GM21786 (cell line): ENCODE measurements at regions not wholly inside any gene's neighbourhood (a gene's known extent, or its start where the extent isn't known, plus 50 kb on each side); places are given as distances from the start of the nearest gene placed in this dataset.

Experiments
- ATAC-seq: cut with Tn5 transposase; IDR thresholded peaks from one replicate; pipeline ENCODE4 v1.9.1; 2021; ENCODE audit not compliant: unreplicated experiment

GRCh38 chr5:107219993-107220392 is 450.7 kb downstream of the EFNA5 start:
- ATAC-seq: no peak

DNA sequence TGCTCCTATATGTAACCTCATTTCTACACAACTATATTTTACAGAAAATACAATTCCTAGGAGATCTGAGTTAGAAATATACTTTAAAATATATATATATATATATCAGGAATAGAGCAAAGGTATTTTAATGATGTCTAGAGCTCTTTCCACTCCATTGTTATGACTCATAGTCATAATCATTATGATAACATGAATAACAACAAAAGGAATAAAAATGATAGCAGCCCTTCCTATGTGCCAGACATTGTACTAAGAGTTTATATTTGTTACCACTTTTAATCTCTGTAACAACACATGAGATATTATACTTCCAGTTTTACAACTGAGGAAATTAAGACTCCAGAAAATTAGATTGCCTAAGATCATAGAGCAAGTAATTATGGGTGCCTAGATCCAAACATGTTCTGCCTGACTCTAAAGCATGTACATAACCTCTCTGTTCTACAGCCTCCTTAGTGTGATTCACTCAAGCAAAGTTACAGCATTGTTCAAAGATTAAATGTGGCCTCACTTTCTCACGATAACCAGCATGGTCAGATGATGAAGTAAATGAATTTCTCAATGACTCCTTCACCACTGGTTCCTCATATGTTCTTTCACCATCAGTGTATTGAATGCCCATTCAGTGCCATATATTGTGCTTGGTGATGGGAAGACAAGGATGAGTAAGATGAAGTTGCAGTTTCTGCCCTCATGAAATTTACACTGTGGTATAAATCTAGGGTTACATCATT is 452.1 kb downstream of the EFNA5 start:
- no peak for ATAC-seq

GRCh38 chr5:107217721-107218130 is 453.0 kb downstream of the EFNA5 start:
- no peak for ATAC-seq

DNA sequence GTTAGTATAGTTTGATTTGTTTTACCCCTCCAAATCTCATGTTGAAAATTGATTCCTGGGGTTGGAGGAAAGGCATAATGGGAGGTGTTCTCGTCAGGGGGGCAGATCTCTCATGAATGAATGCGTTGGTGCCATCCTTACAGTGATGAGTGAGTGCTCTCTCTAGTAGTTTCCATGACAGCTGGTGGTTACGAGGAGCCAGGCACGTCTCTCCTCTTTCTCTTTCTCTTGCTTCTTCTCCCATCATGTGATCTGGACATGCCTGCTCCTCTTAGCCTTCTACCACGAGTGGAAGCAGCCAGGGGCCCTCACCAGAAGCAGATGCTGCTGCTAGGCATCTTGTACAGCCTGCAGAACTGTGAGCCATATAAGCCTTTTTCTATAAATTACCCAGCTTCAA is 454.1 kb downstream of the EFNA5 start:
- no peak for ATAC-seq

- no peak for ATAC-seq
Measured at GRCh38 chr5:107215611-107216010, 455.1 kb downstream of the EFNA5 start.

DNA sequence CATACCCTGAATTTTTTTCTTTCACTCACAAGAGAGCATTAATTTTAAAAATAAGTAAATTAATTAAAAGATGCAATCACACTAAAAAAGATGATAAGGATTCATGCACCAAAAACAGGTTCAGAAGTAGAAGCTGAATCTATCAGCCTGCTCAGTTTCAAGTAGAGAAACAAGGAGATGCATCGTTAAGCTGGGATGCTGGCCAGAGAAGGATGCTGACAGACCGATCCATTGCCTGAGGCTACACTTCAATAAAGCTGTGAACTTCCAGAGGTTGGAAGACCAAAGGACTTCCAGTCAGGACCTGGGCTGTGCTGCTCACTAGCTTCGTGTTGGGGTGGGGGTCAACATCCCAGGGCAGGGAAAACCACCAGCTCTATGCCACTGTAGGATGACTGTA is 457.7 kb downstream of the EFNA5 start:
- no peak for ATAC-seq

- no peak for ATAC-seq
Measured at GRCh38 chr5:107211630-107212029, 459.1 kb downstream of the EFNA5 start.

DNA sequence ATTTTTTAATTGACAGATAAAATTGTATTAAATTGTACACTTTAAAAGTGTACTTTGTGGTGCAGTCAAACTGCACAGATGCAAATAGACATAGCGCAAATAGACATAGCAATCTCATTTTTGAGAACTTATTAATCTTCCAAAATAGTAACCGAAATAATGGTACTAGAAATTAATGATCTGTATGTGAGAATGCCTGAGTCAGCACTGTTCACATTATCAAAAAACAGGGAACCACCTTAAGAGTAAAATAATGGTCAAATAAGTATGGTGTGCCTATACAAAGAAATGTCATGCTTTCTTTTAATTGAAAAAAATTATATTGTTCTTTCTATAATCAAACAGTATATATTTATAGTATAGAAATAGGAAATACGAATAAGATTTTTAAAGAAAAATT is 461.9 kb downstream of the EFNA5 start:
- no peak for ATAC-seq

DNA sequence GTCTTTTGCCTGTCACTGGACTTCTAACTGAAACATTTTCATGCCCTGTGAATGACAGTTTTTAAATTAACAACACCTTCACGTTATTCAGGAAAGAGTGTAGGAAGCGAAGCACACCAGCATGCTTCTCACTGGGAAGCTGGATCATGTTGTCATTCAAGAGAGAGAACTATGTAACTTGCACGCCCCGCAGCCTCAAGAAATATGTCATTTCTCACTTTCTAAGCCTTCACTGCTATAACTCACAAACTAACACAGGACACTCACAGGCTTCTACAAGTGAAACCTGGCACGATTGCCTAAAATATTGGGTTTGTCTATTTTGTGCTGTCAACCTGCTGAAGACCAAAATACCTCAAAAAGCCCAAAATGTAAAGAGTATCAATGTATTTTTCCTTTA is 466.3 kb downstream of the EFNA5 start:
- ATAC-seq: no peak

DNA sequence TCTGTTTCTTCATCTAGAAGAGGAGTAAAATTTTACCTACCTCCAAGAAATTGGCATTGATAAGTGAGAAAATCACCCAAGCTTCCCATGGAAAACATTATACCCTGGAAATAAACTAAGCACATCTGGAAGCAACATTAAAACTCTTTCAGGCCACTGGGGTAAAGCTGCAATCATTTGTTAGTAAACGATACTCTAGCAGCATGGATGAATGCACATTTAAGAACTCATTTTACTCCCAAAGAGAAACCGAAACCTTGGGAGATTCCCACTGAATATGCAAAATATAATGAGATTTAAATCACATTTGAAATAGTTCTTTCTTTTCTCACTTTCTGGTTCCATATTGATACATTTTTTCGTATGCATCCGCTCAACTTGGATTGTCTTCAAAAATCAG is 467.5 kb downstream of the EFNA5 start:
- no peak for ATAC-seq

- ATAC-seq: no peak
Measured at GRCh38 chr5:107199756-107200155, 471.0 kb downstream of the EFNA5 start.

DNA sequence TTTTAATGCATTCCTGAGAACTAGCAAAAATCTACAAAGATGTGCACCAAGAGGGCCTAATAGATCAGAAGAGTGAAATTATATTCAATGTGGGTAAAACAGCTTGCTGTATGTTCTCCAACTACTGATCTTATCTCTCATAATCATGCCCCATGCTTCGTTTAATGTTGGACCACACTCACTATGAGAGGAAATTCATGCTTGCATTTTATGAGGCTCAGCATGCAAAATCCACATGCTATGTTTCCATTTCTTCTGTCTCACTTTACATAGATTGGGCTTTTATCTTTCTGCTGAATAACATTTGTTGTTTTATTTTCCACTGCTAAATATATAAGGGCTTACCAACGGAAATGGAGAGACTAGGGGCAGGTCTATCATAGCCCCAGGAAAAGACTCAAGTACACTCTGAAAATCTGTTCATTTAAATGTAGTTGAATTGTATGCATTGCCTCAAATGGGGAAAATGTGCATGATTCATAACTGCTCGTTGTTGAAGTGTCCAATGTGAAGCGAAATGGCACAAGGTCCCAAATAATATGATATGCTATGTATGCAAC is 474.2 kb downstream of the EFNA5 start:
- ATAC-seq: no peak

GRCh38 chr5:107195890-107196395 is 474.8 kb downstream of the EFNA5 start:
- no peak for ATAC-seq

- ATAC-seq: no peak
Measured at GRCh38 chr5:107184871-107185270, 485.9 kb downstream of the EFNA5 start.

DNA sequence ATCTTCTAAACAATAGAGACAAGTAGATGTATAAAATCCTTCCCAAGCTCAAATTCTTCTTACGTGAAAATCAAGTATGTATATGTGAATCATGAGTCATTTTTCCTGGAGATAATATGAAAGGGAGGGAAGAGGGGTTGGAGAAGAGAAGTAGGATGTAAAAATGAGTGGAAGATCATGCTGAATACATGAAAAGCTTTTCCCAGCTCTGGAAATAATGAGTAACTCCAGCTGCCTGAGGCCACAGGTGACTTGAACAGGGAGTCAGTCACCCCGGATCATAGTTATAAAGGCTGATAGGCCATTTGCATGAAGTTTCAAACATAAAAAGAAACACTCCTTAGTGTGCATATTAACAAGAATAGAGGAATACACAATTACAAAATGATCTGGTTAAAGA is 486.7 kb downstream of the EFNA5 start:
- no peak for ATAC-seq

DNA sequence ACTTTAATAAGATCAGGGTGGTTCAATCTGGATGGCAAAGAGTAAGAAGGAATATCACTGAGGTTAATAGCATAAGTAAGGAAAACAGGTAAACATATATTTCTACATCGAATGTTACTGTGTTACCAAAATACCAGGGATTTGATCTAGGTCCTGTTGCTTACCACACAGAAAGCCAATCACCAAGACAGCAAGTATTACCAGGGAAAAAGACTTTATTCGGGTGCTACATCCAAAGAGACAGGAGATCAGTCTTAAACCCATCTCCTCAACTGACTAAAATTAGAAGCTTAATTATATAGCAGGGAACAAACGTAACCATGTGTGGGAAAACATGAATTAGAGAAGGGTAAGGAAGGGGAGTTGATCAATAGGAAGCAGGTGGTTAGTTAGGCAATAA is 500.1 kb downstream of the EFNA5 start:
- ATAC-seq: no peak

DNA sequence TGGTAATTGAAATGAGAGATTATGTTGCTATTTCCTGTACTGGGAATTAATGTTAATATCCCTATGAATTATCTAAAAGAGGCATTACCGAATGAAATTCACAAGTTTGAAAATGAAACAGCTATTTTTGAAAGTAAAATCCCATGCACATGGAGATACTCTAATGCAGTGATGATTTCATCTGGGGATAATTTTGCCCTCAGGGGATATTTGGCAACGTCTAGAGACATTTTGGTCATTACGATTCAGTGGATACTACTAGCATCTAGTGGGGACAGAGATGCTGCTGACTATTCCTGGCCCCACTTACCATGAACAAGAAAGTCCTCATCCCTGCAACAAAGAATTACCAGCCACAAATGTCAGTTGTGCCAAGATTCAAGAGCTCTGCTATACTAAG is 500.9 kb downstream of the EFNA5 start:
- no peak for ATAC-seq

- ATAC-seq: no peak
Measured at GRCh38 chr5:107168848-107169752, 501.6 kb downstream of the EFNA5 start.

- no peak for ATAC-seq
Measured at GRCh38 chr5:107168086-107168485, 502.7 kb downstream of the EFNA5 start.

DNA sequence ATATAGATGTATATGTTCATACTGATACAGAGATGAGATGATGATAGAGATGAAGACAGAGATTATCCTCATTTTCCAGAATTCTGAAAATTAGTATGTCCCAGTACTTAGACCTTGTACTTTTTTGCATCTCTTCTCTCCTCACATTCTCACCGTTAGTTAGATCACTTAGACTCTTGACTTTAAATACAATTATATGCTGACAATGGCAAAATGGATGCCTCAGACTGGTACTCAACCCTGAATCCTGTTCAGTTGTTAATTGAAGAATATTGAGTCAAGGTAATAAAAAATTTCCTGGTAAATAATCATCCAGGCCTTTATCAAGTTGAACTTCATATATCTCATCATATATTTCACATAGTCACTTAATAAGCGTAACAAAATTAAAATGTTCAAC is 505.4 kb downstream of the EFNA5 start:
- no peak for ATAC-seq

- ATAC-seq: no peak
Measured at GRCh38 chr5:107157809-107158208, 512.9 kb downstream of the EFNA5 start.

GRCh38 chr5:107155707-107156106 is 515.0 kb downstream of the EFNA5 start:
- no peak for ATAC-seq
